Stimulated activated CD4-positive, alpha-beta T cell treated with anti-CD3 and anti-CD28 coated beads, Interleukin-2, amount 100 ng/mL, for 24 hours (primary cell): ENCODE measurements at regions not wholly inside any gene's neighbourhood (a gene's known extent, or its start where the extent isn't known, plus 50 kb on each side); places are given as distances from the start of the nearest gene placed in this dataset.

Experiments used
- DNase-seq, 2 donors: peaks; one replicate each; pipeline ENCODE4 v3.0.0-alpha.2; 2020

DNA sequence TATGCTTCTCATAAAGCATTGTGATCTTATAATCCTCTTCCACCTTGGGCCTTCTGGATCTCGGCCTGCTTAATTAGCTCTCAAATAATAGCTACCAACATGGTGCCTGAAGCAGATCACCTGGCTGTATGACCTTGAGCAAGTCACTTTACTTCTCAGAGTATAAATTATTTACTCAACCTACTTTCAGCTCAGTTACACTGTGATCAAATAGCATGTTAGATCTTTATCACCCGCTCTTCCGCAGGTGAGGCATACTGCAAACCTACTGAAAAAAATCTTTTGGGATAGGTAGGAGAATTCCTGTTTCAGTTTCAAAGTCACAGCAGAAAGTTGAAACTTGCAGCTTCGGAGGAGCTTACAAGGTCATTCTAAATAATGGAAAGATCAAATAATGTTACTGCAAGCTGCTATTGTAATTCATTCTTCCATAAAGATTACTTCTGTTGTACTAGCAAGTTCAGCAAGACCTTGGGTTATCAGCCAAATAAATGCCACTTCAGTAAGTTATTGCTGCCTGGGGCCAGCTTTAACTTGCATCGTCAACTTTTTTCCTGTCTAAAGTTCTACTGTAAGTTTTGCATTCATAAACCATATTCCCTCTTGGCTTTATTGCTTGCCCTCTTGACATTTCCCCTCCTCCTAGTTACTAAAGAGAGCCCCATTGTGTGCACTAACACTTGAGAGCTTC, 268.4 kb upstream of the ATP11B start:
- no peak for DNase-seq

DNA sequence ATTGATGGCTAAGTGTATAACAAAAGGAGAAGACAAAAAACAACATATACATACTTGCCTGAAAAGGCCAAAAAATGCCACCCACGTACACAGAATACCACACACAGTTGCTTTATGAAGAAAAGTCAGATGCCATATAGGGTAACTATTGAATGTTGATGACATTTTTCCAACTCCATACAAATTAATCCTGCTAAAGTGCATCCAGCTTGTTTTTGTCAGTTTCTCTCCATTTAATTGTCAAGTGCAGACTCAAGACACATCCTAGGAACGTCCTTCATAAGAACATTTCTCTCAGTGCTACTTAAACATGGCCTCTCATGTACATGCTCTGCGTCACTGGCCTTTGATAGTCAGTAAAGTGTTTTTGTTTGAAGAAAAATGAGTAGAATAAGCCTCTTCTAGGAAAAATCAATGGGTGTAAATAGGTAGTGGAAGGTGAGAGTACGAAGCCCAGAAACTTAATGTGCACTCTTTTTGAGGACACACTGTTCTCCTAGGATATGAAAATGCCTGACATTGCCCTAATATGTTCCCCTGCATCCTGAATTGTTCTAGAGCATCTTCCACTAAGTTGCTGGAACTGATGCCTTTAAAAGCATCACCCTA, 267.4 kb upstream of the ATP11B start:
- no peak for DNase-seq

DNA sequence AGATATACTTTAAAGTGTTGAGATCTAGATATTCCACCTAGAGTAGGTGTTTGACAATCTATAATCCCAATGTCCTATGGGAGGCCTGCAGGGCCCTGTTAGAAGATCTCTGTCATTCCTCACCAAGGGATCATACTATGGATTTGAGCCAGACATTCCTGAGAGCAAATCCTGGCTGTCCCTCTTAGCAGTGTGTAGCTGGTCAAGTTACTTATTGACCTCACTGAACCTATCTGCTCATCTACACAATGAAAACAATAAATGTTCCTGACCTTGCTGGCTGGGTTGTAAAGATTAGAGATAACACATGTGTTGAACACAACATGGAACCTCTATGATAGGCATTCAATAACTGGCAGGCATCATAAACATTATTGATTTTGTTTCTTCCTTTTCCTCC, 265.6 kb upstream of the ATP11B start:
- no peak for DNase-seq

DNA sequence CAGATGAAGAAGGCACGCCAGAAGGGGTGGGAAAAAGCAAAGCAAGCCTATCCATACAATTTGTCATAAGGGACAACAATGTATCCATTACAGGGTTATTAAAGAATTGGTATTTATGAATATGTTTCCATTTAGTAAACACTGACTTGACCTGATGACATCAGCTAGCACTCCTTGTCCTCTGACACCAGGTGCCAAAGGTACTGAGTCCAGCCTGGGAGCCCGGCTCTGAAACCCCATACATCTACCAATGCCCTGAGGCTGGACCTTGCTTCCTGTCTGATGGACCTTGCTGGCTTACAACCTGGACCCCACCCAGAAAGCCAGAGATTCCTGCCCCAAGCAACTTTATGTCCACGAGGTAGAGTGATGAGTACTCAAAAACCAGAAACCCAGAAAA, 263.0 kb upstream of the ATP11B start:
- no peak for DNase-seq

DNA sequence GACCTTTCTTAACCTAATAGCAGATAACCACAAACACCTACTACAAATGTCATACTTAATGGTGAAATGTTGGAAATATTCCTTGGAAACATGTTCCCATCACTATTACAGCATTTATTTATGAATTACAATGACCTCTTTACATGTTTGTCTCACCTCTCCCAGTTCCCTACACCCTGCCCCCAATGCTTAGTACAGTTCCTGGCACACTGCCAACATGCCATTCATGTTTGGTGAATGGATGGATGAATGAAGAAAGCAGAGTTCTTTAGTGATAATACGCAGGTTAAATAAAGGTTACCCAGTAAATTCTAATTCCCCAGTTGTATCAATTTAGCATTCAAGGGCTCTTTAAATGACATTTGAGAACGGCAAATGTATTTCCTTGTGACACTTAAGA, 259.9 kb upstream of the ATP11B start:
- no peak for DNase-seq

DNA sequence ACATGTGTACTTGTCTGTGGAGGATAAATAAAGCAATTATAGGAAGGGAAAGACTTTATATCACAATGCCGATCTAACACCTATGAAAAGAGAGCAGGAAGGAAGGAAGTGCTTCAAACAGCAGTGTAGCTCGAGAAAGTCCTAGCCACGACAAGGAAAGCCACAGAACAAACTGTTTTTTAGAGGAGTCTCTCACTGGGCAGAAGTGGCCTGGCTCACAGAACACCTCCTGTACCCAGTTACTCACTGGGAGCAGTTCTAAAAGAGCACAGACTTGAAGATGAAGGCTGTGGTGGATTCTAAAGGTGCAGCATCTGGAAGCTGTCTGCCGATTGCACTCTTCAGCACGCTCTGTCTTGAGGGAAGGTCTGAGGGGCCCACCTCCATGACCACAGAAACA, 248.8 kb upstream of the ATP11B start:
- no peak for DNase-seq

DNA sequence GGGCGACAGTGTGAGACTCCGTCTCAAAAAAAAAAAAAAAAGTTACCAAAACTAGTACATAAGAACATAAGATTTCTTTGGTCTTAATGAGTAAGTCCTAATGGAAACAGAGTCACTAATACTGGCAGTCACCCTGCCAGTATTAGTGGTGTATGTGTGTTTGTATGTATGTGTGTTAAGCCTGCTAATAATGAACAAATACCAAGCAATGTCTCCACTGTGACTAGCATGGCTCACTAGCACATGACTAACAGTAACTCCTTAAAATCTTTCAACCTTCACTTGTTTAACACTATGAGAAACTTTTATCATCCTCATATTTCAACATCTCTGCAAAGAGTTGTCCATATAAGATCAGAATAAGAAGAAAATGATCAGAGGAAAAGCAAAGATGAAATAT, 231.0 kb upstream of the ATP11B start:
- no peak for DNase-seq

DNA sequence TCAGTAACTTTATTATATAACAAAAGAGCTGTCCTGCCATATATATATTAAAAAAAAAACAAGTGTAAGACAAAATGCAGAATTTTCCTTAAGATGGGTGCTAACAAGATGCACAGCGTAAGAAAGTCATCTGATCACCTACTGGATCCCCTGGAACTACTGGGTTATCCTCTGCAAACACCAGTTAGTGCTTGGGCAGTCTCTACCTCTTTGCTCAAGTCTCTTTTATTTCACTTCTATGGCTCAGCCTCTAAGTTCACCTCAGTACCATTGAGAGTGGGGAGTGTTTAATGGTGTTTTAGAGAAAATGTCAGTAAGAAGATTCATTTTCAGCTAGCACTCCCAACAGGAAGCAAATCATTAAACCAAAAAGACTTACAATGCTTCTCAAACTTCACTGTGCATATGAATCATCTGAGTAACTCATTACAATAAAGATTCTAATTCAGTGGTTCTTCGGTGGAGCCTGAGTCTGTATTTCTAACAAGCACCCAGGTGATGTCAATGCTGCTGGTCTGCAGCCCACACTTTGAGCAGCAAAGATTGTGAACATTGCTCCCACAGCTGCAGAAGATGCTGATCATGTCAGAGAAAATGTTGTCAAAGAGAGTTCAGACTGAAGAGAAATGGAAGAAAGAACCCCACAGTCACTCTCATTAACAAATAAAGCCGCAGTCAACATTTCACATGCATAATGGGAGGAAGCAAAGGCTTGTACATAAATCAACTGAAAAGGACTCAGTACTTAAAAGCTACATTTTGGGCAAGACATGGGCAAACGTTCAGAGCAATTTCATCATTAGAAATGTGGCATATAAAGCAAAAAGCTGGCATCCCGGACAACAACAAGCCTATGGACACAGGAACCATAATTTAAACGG, 227.1 kb upstream of the ATP11B start:
- no peak for DNase-seq

DNA sequence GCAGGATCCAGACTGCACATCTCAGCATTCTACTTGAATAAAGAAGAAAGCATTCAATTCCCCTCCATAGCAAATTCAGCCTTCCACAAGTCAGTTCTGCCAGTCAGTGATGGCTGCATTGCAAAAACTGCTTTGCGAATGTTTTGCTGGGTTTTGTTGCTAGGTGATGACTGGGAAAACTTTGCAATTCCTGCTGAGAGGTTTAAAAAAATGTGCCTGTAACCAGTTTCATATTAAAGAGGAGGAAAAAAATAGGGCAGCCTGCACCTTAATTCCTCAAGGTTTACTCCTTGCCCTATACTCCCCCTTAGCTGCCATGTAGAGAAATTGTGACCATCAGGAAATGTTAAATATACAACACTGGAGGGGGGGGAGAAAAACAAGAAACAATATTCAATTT, 225.6 kb upstream of the ATP11B start:
- no peak for DNase-seq

DNA sequence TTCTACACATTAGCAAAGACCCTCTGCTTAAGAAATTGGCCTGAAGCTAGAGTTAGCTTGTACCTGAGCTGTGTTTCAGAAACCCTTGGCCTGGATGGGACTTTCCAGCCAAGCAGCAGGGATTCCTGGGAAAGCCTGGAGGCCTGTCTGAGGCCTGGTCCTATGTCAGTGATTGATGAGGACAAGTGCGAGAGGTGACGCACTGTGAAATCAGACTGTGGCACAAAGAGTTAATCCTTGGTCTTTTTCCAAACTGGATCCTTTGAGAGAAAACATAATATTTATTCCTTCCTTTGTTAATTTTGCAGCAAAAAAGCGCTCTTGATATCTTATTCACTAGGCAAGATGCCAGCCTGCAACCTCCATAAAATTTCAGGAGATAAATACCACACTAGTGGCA, 225.0 kb upstream of the ATP11B start:
- no peak for DNase-seq

DNA sequence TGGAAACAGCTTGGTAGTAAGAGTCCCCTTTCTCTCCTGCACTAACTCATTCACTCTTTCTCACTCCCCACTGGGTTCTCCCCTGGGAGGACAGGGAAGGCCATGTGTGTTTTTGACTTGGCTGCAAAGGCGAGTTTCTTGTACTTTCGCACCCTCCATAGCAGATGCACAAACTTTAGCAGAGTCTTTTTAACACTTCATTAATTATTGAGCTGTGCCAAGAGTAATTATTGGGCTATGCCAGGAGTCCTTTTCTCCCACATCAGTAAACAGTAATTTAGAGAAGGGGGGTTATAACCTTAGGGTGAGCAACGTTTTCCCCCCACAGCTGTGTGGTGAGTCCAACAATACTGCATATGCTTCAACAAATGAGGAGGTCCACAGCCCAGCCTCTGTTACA, 224.4 kb upstream of the ATP11B start:
- DNase-seq = no peak

DNA sequence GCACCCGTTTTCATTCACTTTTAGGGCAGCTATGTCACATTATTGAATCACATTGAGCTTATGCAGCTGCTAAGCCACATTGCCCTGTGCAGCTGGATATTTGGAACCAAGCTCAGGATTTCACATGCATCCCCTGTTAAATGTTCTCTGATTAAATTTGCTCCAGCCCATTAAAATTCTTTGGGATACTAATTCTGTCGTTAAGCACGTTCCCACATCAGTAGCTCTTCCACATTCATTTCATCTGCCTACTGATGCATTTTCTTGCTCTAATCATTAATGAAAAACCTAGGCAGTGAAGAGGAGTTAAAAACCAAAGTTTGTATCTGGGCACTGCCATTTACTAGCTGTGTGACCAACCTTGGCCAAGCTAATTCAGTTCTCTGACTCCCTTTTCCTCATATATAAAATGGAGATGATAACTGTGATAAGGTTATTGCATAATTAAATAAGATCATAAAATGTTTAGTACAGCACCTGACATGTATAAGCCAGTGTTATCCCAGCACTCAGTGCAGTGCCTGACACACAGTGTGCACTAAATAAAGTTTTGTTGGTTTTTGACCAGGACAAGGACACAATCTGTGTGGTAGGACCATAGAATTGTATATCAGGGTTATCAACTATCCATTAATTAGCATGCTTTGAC, 222.2 kb upstream of the ATP11B start:
- no peak for DNase-seq

DNA sequence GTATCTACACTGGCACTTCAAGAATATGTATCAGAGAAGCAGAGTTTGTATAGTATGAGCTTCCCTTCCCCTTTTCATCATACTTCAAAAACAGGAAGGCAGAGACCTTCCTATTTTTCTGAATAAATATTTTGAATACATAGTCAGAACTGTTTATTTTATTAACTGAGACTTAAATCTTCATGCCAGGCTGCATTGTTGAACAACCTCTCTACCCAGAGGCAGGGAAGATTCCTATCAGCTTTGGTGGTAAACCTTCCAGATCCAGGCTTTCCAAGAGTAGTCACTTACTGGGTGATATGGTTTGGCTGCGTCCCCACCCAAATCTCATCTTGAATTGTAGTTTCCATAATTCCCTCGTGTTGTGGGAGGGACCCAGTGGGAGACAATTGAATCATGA, 217.4 kb upstream of the ATP11B start:
- no peak for DNase-seq

DNA sequence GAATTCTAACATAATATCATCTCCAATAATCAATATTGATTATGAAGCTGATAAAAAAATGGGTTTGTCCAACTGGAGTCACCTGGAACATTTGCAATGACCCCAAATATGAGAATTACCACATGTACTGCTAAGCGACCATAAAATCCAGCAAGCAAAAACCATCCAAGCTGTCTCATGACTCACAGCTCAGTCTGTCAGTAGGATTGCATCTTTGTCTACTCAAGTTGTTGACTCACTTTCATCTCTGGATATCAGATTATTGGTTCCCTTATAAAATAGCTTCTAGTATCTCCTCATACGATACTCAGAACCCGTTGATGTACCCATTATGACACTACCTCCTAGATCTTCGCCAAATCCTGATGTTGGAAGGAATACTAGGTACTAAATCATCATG, 209.8 kb upstream of the ATP11B start:
- no peak for DNase-seq

DNA sequence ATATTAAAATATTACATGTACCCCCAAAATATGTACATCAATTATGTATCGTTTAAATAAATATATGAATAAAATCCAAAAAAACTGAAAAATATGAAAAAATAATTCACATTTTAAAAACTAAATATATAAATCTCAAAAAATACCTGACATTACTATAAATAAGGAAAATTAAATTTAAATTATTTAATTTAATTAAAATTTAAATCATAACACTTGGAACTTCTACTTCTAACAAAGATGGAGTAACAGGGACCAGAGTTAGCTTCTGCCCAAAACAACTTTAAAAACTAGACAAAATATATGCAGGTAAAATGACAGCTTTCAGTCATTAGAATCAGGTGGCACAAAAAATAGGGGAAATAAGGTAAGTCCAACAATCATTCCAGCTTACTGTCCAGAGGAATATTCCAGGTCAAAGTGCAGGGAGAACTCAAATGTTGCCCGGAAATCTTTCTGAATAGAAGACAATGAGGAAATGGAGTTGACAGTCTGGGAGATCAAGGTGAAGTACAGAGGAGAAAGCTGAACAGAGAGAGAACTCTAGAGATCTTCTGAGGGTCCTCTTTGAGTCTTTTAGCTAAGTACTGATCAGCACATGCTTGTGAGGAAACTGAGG, 207.7 kb upstream of the ATP11B start:
- no peak for DNase-seq

DNA sequence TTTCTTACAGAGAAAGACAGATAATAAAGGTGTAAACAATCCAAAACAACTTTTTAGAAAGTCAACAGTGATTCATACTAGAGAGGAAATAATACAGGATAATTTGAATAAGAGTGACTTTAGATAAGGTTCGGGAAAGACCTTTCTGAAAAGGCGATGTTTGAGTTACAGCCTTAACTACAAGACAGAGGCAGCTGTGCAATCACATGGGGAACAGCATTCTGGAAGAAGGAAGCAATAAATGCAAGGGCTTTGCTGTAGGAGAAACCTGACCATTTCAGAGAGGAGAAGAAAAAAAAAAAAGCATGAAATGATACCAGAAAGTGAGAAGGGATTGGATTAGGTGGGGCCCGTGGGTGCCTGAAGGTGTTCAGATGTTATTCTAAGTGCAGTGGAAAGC, 200.6 kb upstream of the ATP11B start:
- no peak for DNase-seq

DNA sequence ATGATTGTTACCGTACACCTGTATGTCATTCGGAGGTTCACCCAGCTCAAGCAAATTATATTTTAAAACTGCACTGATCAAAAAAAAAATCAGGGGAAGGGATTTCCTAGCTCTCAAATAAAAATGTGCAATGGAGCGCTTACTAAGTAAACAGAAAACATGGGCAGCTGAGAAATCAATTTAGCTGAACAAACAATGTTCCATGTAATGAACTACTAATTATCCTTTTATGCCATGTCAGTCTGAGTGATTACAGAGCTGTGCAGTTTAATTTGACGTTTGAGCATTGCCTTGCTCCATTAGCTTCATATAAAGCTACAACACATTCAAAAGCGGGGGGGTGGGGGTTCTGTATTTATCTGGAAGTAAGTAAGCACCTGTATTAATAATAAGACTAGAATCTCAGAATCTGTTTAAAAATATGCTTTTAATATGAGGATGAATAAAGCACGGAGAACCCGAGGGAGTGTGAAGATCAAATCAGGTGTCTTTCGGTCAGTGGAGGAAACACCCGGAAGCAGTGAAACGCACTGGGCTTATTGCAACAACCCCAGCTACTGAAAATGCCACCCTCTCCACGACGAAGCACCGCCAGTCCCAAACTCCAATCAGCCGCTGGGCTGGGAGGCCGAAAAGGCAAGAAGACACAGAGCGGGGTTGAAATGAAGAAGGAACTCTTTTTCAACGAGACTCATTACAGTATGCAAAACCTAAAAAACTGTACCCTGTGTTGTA, 196.5 kb upstream of the ATP11B start:
- DNase-seq = no peak

DNA sequence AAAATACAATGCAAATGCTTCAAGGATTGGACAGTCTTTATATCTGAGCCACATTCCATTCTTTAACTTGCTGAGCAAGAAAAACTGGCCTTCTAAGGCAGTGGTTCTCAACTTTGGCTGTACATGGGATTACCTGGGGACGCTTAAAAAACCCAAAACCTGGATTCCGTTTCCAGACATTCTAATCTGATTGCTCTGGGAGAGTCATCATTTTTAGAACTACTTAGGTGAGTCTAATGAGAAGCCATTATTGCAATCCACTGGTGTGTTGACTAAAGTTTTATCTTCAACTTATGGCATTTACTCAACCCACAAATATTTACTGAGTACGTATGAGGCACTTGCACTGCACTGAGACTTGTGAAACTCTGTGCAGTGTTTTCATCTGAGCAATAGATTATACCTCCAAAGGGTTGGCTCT, 195.7 kb upstream of the ATP11B start:
- DNase-seq = no peak

DNA sequence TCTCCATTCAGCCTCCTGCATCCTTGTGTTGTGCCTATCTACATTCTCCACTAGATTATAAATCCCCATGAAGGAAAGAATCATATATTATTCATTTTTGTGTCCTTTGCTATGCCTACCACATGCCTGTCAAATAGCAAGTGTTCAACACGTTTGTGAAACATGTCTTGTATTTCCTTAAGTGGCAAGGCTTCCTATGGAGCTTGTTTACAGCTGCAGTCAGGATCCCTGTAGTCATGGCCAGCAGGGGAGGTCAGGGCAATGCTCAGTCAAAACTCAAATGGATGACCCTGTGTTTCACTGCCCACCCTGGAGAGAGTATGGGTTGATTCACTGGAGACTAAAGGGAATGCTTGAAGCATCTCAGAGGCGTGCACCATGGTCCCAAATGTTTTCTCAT, 191.7 kb upstream of the ATP11B start:
- no peak for DNase-seq

DNA sequence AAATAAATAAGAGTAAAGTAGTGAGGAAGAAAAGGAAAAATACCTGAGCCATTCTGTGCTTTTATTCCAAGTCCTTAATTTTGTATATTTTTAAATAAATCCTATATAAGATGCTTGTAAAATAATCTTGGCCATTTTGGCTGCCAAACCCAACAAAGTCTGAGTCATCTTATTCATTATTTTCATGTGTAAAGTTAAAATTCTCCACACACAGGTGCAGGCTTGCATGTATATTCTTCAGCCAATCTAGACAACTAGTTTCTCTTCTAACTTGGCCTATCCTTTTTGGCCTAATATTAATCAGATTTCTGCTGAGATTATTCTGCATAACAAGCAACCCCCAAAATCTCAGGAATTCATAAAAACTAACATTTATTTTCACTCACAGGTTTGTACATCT, 189.8 kb upstream of the ATP11B start:
- DNase-seq = no peak

DNA sequence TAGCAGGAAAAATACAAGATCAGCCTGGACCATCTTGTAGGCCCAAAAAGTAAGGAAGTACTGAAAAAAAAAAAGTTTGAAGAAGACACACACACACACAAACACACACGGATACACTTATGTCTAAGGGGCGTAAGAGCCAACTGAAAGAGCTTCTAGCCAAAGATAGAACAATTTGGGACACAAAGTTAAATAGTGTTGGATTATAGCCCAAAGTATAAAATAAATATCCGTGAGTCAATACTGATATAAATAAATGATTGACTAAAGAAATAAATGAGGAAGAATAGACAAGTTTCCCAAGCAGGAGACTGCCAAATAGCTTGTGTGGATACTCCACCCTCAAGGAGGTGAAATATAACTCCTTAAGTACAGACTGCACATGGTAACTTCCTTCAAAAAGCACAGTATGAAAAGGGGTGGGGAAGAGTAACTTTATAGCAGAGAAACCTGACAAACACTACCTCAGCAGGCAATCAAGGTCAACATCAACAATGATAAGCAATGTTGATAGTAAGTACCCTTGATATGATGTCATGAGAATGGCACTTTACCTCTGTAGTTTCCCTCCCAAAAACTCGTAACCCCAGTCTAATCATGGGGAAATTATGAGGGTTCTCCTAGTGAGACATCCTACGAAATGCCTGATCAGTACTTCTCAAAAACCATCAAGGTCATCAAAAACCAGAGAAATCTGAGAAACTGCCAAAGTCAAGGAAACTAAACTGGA, 187.3 kb upstream of the ATP11B start:
- no peak for DNase-seq
